Right cardiac atrium (tissue), 5 donors: ENCODE measurements at regions not wholly inside any gene's neighbourhood (a gene's known extent, or its start where the extent isn't known, plus 50 kb on each side); places are given as distances from the start of the nearest gene placed in this dataset.

Source experiments
- ATAC-seq, 2 donors: fragments of 200-7000 bp; cut with Tn5 transposase; one replicate each; pipeline versions ENCODE4 v1.8.0 to v1.9.1; 2020; ENCODE audit warnings: moderate library complexity in 2 of 2, mild to moderate bottlenecking in 1 of 2
- DNase-seq, 3 donors: peaks; one replicate each; pipeline ENCODE4 v3.0.0-alpha.2; 2020
- H3K27ac ChIP-seq: one replicate; pipeline ENCODE4 v1.5.1; 2013; ENCODE audit warnings: mild to moderate bottlenecking, low read length, control low read depth, moderate library complexity
- H3K27me3 ChIP-seq: one replicate; pipeline ENCODE4 v1.6.1; 2013; ENCODE audit not compliant: control insufficient read depth, insufficient read depth
- H3K4me1 ChIP-seq: one replicate; pipeline ENCODE4 v1.6.1; 2013; ENCODE audit warnings: low read length; ENCODE audit not compliant: control insufficient read depth, insufficient read depth
- H3K4me3 ChIP-seq: one replicate; pipeline ENCODE4 v1.5.1; 2013; ENCODE audit warnings: low read length, control low read depth
- H3K9me3 ChIP-seq: one replicate; pipeline ENCODE4 v1.6.1; 2013; ENCODE audit warnings: low read length; ENCODE audit not compliant: control insufficient read depth
- WGBS: extraction: QIAGEN DNeasy Blood & Tissue Kit; methylation state at CpG from one replicate; pipeline ENCODE4 v1.1.7; 2013; 5-methylcytosine and 5-hydroxymethylcytosine counted together
- intact Hi-C, 4 donors: fragments of 100-400 bp; cut with DNase I; formaldehyde crosslinking; loops; one replicate each; pipeline versions ENCODE4 v1.11.0 to v1.14.0; 2022 to 2023
- donor health status: healthy with polysubstance abuse.
- donor health status: DM: no; HTN: yes; CAD: no.
- donor health status: DM: no; HTN: no; CAD: no.
- donor health status: DM: no; HTN: yes; CAD: no; lungs with severe emphysema.
- donor health status: DM: yes; HTN: yes; CAD: no.

GRCh38 chr2:61702088-61702467, 151.8 kb downstream of the FAM161A start:
- DNase-seq: no peak
- no peak overlapping the region for H3K27ac ChIP-seq
- H3K9me3 ChIP-seq: no peaks in the 10 kb centered on the region
- H3K4me1 ChIP-seq: no peaks in the 10 kb centered on the region
- intact Hi-C loops: no loop called here
- ATAC-seq: no peak
- H3K4me3 ChIP-seq: no peak overlapping the region
- WGBS: 72% methylated on average over 2 of the region's 2 CpGs
- no peaks in the 10 kb centered on the region for H3K27me3 ChIP-seq

DNA sequence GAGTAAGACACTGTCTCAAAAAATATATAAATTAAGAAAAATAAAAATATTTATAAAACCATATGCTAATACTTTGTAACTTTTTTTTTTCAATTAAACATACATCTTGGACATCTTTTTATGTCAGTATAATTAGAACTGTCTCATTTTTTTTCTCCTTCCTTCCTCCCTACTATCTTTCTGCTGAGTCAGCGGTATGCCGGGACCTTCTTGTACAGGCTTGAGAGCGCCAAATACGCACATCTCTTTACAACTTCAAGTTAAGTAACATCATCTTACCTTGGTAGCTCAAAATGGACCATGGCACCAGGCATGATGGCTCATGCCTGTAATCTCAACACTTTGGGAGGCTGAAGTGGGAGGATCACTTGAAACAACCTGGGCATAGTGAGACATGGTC, 153.4 kb downstream of the FAM161A start:
- DNase-seq: no peak
- 73% methylated on average over 4 of the region's 4 CpGs for WGBS

DNA sequence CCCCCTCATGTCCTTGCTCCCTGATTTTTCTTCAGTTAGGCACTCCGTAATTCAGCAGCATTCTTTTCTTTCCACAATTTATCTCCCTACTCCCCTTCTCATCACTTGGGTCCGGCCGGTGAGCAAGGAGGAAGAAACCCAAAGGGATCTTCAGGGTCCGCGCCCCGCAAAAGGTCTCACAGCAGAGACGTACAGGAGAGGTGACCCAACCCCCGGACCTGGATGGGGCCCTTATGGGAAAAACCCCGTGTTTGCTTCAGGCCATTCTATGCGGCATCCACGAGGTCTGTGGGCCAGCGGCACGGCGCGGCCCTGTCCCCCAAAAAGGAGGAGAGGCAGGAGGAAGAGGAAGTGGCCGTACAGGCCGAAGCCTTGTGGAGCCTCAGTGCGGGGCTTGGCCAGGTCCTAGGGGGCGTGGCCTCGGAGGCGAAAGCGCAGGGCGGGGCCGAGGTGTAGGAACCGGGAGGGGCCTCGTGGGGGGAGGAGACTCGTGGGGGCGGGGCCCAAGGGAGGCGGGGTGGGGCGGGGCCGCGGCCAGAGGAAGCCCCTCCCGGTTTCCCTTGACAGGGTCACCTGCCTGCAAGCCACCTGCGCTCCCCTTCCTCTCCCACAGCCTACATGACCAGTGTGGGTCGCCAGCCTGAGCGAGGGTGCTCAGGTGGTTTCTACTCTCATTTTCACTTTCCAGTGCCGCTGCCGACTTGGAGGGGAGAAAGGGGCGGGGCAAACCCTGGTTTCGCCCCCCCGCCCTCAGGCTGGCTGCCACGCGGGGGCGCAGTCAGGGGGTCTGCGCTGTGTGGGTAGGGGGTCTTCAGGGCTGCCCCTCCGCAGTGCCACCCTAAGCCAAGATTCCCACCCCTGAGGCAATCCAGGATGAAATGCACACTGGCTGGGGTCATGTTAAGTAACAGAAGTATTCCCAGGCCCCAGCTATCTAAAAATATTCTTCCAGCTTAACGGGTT, 156.4 kb upstream of the XPO1 start:
- peak overlapping the region; percentile 90 for H3K27ac ChIP-seq
- H3K27me3 ChIP-seq: no peaks in the 10 kb centered on the region
- ATAC-seq: peak; percentile 100
- H3K4me1 ChIP-seq: no peaks in the 10 kb centered on the region
- 5% methylated on average over 47 of the region's 47 CpGs for WGBS
- intact Hi-C loops: loop anchor here in 1 of 4 donors (5.0 kb wide), 1 partner anchor 68 kb away; no protein-coding TSS in a partner anchor
- peak; percentile 96 to 99 (median 98) for DNase-seq
- H3K9me3 ChIP-seq: no peaks in the 10 kb centered on the region
- H3K4me3 ChIP-seq: peak overlapping the region; percentile 90

More for the DNA sequence above, 153.4 kb downstream of the FAM161A start:
- intact Hi-C loops: no loop called here
- no peaks in the 10 kb centered on the region for H3K4me1 ChIP-seq
- no peak overlapping the region for H3K4me3 ChIP-seq
- H3K9me3 ChIP-seq: no peaks in the 10 kb centered on the region
- H3K27me3 ChIP-seq: no peaks in the 10 kb centered on the region
- no peak overlapping the region for H3K27ac ChIP-seq
- no peak for ATAC-seq

GRCh38 chr2:61693744-61694143, 155.6 kb upstream of the XPO1 start:
- ATAC-seq (no peak), DNase-seq (no peak)
- intact Hi-C loops: loop anchor here in 1 of 4 donors (5.0 kb wide), 1 partner anchor 69 kb away; no protein-coding TSS in a partner anchor
- H3K9me3 ChIP-seq: no peaks in the 10 kb centered on the region
- no peaks in the 10 kb centered on the region for H3K4me1 ChIP-seq
- peak overlapping the region; percentile 90 for H3K4me3 ChIP-seq
- H3K27ac ChIP-seq: peak overlapping the region; percentile 13
- H3K27me3 ChIP-seq: no peaks in the 10 kb centered on the region
- whole genome bisulfite sequencing: 91% methylated on average over 2 of the region's 2 CpGs

GRCh38 chr2:61690078-61690596, 152.0 kb upstream of the XPO1 start:
- Histone ChIP-seq H3K4me1 (no peaks in the 10 kb centered on the region), H3K27me3 (no peaks in the 10 kb centered on the region), H3K4me3 (no peak overlapping the region), H3K27ac (no peak overlapping the region), H3K9me3 (no peaks in the 10 kb centered on the region)
- intact Hi-C loops: loop anchor here in 1 of 4 donors (5.0 kb wide), 1 partner anchor 72 kb away; no protein-coding TSS in a partner anchor
- DNase-seq: no peak
- ATAC-seq: no peak

DNA sequence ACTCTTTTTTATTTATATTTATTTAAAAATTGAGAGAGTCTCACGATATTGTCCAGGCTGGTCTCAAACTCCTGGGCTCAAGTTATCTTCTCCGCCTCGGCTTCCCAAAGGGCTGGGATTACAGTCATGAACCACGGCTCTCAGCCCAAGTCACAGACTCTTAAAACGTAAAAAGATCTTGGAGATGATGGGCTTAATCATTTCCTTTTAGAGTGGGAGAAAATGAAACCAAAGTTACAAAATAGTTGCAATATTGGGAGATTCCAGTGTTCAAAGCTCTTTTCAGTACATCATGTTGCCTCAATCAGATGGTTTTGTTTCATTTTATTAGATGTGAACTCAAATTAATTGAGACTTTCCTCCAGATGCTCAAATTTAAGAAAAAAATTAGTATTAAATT, 151.4 kb upstream of the XPO1 start:
- Histone ChIP-seq H3K4me1 (no peaks in the 10 kb centered on the region), H3K27ac (no peak overlapping the region), H3K9me3 (no peaks in the 10 kb centered on the region), H3K27me3 (no peaks in the 10 kb centered on the region), H3K4me3 (no peak overlapping the region)
- intact Hi-C loops: no loop called here
- DNase-seq: no peak
- ATAC-seq: no peak
- WGBS: 78% methylated on average over 5 of the region's 5 CpGs

DNA sequence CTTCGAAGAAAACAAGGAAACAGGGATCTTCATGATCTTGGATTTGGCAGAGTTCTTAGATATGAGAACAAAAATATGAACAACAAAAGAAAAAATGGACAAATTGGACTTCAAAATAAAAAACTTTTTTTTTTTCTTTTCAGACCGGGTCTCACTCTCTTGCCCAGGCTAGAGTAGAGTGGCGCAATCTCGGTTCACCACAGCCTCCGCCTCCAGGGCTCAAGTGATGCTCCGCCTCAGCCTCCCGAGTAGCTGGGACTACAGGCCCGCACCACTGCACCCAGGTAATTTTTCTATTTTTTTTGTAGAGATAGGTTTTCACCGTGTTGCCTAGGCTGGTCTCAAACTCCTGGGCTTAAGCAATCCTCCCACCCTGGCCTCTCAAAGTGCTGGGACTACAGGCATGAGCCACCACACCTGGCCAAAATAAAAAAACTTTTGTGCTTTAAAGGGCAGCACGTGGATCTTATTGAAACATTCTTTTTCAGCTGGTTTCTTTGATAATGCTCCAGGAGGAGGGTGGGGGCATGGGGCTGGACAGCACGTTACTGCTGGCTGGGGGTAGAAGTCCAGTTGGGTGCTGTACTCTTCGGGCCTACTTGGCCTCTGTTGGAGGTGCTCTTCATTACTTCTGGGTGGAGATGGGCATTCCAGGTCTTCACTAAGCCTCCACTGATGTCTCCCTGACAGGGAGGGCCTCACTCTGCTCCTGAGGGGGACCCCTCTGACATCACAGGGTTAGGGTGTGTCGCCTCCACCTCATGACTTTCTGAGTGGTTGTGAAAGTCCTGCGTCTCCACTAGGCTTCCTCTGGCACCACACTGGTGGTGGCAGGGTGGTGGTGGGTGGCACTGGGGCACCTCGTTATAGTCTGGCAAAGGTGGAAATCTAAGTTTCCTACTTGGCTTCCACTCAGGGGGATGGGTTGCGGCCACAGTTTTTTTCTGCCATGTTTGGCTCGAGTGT, 150.5 kb upstream of the XPO1 start:
- no peaks in the 10 kb centered on the region for H3K4me1 ChIP-seq
- ATAC-seq (no peak), DNase-seq (no peak)
- H3K9me3 ChIP-seq: no peaks in the 10 kb centered on the region
- H3K27ac ChIP-seq: no peak overlapping the region
- intact Hi-C loops: no loop called here
- H3K27me3 ChIP-seq: no peaks in the 10 kb centered on the region
- WGBS: 88% methylated on average over 17 of the region's 17 CpGs
- H3K4me3 ChIP-seq: no peak overlapping the region

DNA sequence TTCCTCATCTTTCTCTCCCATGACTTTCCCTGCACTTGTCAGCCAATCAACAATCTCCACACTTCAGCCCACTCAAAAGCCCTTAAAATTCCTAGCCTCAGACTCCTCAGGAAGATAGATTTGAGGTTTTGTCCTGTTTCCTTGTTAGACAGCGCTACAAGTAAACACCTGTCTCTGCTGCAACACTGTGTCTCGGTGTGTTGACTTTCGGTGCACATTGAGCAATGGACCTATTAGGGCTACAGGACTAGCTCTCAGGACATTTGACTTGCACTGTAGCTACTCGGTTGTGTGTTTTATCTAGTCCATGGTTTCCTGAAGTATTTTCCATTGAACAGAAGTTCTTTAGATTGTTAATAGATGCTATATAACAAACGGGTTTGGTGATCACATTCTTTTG, 140.9 kb upstream of the XPO1 start:
- H3K27me3 ChIP-seq: no peaks in the 10 kb centered on the region
- intact Hi-C loops: no loop called here
- no peak overlapping the region for H3K4me3 ChIP-seq
- H3K4me1 ChIP-seq: no peaks in the 10 kb centered on the region
- no peak overlapping the region for H3K27ac ChIP-seq
- WGBS: 84% methylated on average over 5 of the region's 5 CpGs
- no peak for DNase-seq
- ATAC-seq: no peak
- H3K9me3 ChIP-seq: no peaks in the 10 kb centered on the region

DNA sequence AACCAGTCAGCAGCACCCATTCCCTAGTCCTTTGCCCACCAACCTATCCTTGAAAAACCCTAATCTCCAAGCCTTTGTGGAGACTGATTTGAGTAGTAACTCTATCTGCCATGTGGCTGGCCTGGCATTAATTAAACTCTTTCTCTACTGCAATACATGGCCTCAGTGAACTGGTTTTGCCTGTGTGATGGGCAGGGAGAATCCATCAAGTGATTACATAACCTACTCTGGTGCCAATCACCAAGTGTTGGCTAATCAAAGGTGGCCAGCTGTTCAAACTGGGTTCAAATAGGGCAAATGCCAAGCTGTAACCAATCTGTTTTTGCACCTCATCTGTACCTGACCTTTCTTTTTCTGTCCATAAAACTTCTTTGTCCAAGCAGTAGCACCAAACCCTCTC, 139.8 kb upstream of the XPO1 start:
- no peak for DNase-seq
- H3K27ac ChIP-seq: no peak overlapping the region
- H3K27me3 ChIP-seq: no peaks in the 10 kb centered on the region
- no peak for ATAC-seq
- no peaks in the 10 kb centered on the region for H3K4me1 ChIP-seq
- intact Hi-C loops: no loop called here
- H3K9me3 ChIP-seq: no peaks in the 10 kb centered on the region
- no peak overlapping the region for H3K4me3 ChIP-seq

DNA sequence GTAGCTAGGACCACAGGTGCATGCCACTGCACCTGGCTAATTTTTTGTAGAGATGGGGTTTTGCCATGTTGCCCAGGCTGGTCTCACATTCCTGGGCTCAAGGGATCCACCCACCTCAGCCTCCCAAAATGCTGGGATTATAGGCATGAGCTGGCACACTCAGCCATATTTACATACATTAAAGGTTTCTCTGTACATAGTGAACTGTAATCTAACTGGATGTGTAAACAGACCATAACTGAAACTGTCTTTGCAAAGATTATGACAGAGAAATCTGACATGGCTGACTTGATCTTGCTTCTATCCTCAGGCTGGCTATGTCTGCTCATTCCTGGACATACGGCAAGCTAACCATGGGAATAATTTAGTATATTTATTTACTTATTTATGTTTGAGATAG, 139.2 kb upstream of the XPO1 start:
- intact Hi-C loops: no loop called here
- DNase-seq (no peak), ATAC-seq (no peak)
- no peaks in the 10 kb centered on the region for H3K9me3 ChIP-seq
- 95% methylated on average over 1 of the region's 1 CpG for whole genome bisulfite sequencing
- H3K4me3 ChIP-seq: no peak overlapping the region
- H3K27me3 ChIP-seq: no peaks in the 10 kb centered on the region
- H3K27ac ChIP-seq: no peak overlapping the region
- no peaks in the 10 kb centered on the region for H3K4me1 ChIP-seq

DNA sequence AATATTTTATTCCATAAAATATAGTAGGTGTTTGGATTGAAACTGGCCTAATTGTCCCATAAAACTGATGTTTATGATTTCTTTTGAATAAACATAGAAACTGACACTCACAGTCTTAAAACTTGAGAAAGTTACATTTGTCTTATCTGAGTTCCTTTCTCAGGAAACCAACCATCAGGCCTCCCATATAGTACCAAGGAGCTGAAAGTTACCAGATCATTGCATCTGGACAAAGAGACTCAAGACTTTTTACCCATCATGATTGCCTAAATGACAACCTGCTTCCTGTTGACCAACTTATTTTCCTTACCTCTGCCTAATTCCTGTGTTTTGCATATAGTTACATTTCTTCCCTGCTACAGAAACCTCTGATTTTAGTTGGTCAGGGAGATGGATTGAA, 137.0 kb upstream of the XPO1 start:
- Histone ChIP-seq H3K4me1 (peaks cover 3% of the 10 kb centered on the region), H3K27me3 (no peaks in the 10 kb centered on the region), H3K4me3 (no peak overlapping the region), H3K9me3 (no peaks in the 10 kb centered on the region), H3K27ac (no peak overlapping the region)
- ATAC-seq (no peak), DNase-seq (no peak)
- intact Hi-C loops: no loop called here
